ENCODE measurements at regions not wholly inside any gene's neighbourhood (a gene's known extent, or its start where the extent isn't known, plus 50 kb on each side); places are given as distances from the start of the nearest gene placed in this dataset.

- no peaks in the 10 kb centered on the region for H3K27me3 ChIP-seq (ENCODE audit: control insufficient read depth in 4 of 4, insufficient read depth in 4 of 4, low read length in 3 of 4)
- H3K4me3 ChIP-seq (ENCODE audit: low read depth in 1 of 3, low read length in 3 of 3) = no peak overlapping the region
- H3K9me3 ChIP-seq (ENCODE audit: control insufficient read depth in 4 of 4, low read length in 3 of 4) = peaks cover 0 to 3% (median 0%) of the 10 kb centered on the region in 4 donors
- 54% methylated on average over 7 of the region's 7 CpGs for WGBS
- no peaks in the 10 kb centered on the region for H3K4me1 ChIP-seq (ENCODE audit: control insufficient read depth in 4 of 4, insufficient read depth in 4 of 4, low read length in 3 of 4)
- DNase-seq (ENCODE audit: low spot score) = no peak
- no peaks in the 10 kb centered on the region for H3K36me3 ChIP-seq (ENCODE audit: control insufficient read depth in 4 of 4, insufficient read depth in 3 of 4, low read depth in 1 of 4, low read length in 3 of 4)
- H3K9ac ChIP-seq (ENCODE audit: low read depth in 1 of 2, low read length in 2 of 2) = no peak overlapping the region
- no peak for TF ChIP-seq GABPA (IDR thresholded peaks at IDR 0.05 in 1 of 2, conservative IDR thresholded peaks at IDR 0.05 in 1 of 2)
- H3K27ac ChIP-seq (ENCODE audit: low read depth in 1 of 2, low read length in 2 of 2) = no peak overlapping the region
Measured at GRCh38 chr14:87430214-87430613, 562.8 kb downstream of the GALC start.

DNA sequence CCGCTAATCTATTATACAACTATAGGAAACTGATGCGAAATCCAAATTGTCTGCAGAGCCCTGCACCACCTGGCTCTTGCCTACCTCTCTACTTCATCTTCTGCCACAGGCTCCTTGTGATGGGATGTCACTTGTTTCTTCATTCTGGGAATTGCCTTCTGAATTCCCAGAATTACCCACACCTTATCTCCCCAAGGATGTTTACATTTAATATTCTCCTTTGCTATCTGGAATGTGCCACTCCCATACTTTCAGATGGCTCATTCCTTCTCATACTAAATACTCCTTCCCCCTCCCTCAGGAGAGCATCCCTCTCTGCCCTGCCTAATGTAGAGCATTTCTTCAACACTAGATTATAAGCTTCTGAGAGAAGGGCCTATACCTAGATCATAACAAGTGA is 573.1 kb downstream of the GALC start:
- H3K36me3 ChIP-seq (ENCODE audit: control insufficient read depth in 4 of 4, insufficient read depth in 3 of 4, low read depth in 1 of 4, low read length in 3 of 4) = no peaks in the 10 kb centered on the region
- no peak overlapping the region for H3K4me3 ChIP-seq (ENCODE audit: low read depth in 1 of 3, low read length in 3 of 3)
- WGBS = 91% methylated on average over 2 of the region's 2 CpGs
- H3K27ac ChIP-seq (ENCODE audit: low read depth in 1 of 2, low read length in 2 of 2) = no peak overlapping the region
- no peak for DNase-seq (ENCODE audit: low spot score)
- no peaks in the 10 kb centered on the region for H3K9me3 ChIP-seq (ENCODE audit: control insufficient read depth in 4 of 4, low read length in 3 of 4)
- TF ChIP-seq GABPA (IDR thresholded peaks at IDR 0.05 in 1 of 2, conservative IDR thresholded peaks at IDR 0.05 in 1 of 2) = no peak
- TF ChIP-seq JUND (IDR thresholded peaks at IDR 0.05) = no peak
- no peak for TF ChIP-seq FOXA1 (IDR thresholded peaks at IDR 0.05)
- H3K27me3 ChIP-seq (ENCODE audit: control insufficient read depth in 4 of 4, insufficient read depth in 4 of 4, low read length in 3 of 4) = no peaks in the 10 kb centered on the region
- no peaks in the 10 kb centered on the region for H3K4me1 ChIP-seq (ENCODE audit: control insufficient read depth in 4 of 4, insufficient read depth in 4 of 4, low read length in 3 of 4)
- no peak overlapping the region for H3K9ac ChIP-seq (ENCODE audit: low read depth in 1 of 2, low read length in 2 of 2)

GRCh38 chr14:87411370-87411769 is 581.6 kb downstream of the GALC start:
- TF ChIP-seq SP1 (IDR thresholded peaks at IDR 0.05) (no peak), ATF3 (IDR thresholded peaks at IDR 0.05) (no peak), YY1 (IDR thresholded peaks at IDR 0.05) (no peak), JUND (IDR thresholded peaks at IDR 0.05) (no peak), REST (IDR thresholded peaks at IDR 0.05) (no peak), EGR1 (IDR thresholded peaks at IDR 0.05; ENCODE audit: low read depth in 2 of 2) (no peak), RXRA (IDR thresholded peaks at IDR 0.05) (no peak), GABPA (IDR thresholded peaks at IDR 0.05 in 1 of 2, conservative IDR thresholded peaks at IDR 0.05 in 1 of 2) (no peak), HNF4G (IDR thresholded peaks at IDR 0.05) (no peak), FOXA2 (IDR thresholded peaks at IDR 0.05) (no peak), MAX (IDR thresholded peaks at IDR 0.05) (no peak), FOXA1 (IDR thresholded peaks at IDR 0.05) (no peak), TAF1 (conservative IDR thresholded peaks at IDR 0.05) (no peak), RAD21 (IDR thresholded peaks at IDR 0.05) (no peak), NR2F2 (IDR thresholded peaks at IDR 0.05) (no peak)
- TF ChIP-seq, protein P1, sequence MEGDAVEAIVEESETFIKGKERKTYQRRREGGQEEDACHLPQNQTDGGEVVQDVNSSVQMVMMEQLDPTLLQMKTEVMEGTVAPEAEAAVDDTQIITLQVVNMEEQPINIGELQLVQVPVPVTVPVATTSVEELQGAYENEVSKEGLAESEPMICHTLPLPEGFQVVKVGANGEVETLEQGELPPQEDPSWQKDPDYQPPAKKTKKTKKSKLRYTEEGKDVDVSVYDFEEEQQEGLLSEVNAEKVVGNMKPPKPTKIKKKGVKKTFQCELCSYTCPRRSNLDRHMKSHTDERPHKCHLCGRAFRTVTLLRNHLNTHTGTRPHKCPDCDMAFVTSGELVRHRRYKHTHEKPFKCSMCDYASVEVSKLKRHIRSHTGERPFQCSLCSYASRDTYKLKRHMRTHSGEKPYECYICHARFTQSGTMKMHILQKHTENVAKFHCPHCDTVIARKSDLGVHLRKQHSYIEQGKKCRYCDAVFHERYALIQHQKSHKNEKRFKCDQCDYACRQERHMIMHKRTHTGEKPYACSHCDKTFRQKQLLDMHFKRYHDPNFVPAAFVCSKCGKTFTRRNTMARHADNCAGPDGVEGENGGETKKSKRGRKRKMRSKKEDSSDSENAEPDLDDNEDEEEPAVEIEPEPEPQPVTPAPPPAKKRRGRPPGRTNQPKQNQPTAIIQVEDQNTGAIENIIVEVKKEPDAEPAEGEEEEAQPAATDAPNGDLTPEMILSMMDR (IDR thresholded peaks at IDR 0.05; ENCODE audit: low read depth, low read length, missing input control) = no peak
- DNase-seq (ENCODE audit: low spot score) = no peak
- Histone ChIP-seq H3K9ac (ENCODE audit: low read depth in 1 of 2, low read length in 2 of 2) (no peak overlapping the region), H3K36me3 (ENCODE audit: control insufficient read depth in 4 of 4, insufficient read depth in 3 of 4, low read depth in 1 of 4, low read length in 3 of 4) (no peaks in the 10 kb centered on the region), H3K9me3 (ENCODE audit: control insufficient read depth in 4 of 4, low read length in 3 of 4) (no peaks in the 10 kb centered on the region), H3K4me3 (ENCODE audit: low read depth in 1 of 3, low read length in 3 of 3) (no peak overlapping the region), H3K27ac (ENCODE audit: low read depth in 1 of 2, low read length in 2 of 2) (no peak overlapping the region), H3K4me1 (ENCODE audit: control insufficient read depth in 4 of 4, insufficient read depth in 4 of 4, low read length in 3 of 4) (no peaks in the 10 kb centered on the region), H3K27me3 (ENCODE audit: control insufficient read depth in 4 of 4, insufficient read depth in 4 of 4, low read length in 3 of 4) (no peaks in the 10 kb centered on the region)
- 36% methylated on average over 3 of the region's 3 CpGs for WGBS
